Cardiac muscle cell (in vitro differentiated cells and primary cell): ENCODE measurements at regions not wholly inside any gene's neighbourhood (a gene's known extent, or its start where the extent isn't known, plus 50 kb on each side); places are given as distances from the start of the nearest gene placed in this dataset.

Experiments used
- DNase-seq, 2 donors: peaks; one replicate each; pipeline versions ENCODE4 v3.0.0 to v3.0.0-alpha.2; 2010 to 2017; ENCODE audit warnings: low read depth in 1 of 2, low spot score in 1 of 2
- H3K27ac ChIP-seq: fragments of 200-600 bp; sonication (generic); 2 replicates; pipeline ENCODE4 v1.5.1; 2016
- H3K27me3 ChIP-seq: fragments of 200-600 bp; sonication (generic); 2 replicates; pipeline ENCODE4 v1.6.0; 2016; ENCODE audit warnings: control low read depth
- H3K36me3 ChIP-seq: fragments of 200-600 bp; sonication (generic); 2 replicates; pipeline ENCODE4 v1.5.1; 2016; ENCODE audit warnings: control low read depth
- H3K4me1 ChIP-seq: fragments of 200-600 bp; sonication (generic); 2 replicates; pipeline ENCODE4 v1.8.1; 2017; ENCODE audit warnings: low read depth, mild to moderate bottlenecking, mixed run types
- H3K4me3 ChIP-seq: fragments of 200-600 bp; sonication (generic); 2 replicates; pipeline ENCODE4 v1.5.1; 2016; ENCODE audit warnings: mild to moderate bottlenecking
- H3K9me3 ChIP-seq: fragments of 200-600 bp; sonication (generic); 2 replicates; pipeline ENCODE4 v1.5.1; 2017; ENCODE audit warnings: low read depth, mild to moderate bottlenecking, control low read depth
- TF ChIP-seq, protein P1 (sequence below): IDR thresholded peaks from 2 replicates; pipeline ENCODE4 v1.5.1; 2012; ENCODE audit warnings: low read depth, mild to moderate bottlenecking, low read length

DNA sequence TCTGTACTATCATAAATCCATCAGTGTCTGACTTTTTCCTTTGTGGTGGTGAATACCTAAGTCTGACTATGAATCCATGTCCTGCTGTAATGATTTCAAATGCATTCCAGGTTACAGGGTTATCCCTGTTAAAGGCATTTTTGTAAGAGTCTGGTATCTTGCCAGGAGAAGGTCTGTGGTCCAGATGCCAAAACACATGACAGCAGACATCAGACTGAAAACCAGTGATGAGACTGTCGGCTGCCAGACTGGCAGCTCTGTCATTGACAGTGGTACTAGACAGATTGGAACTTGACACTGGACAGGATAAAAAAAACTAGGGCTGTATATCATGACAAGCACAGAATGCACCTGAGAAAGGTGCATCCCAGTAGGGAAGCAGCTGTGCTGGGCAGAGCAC lies 301.8 kb upstream of the FAT3 start:
- Histone ChIP-seq H3K27me3 (no peaks in the 10 kb centered on the region), H3K36me3 (no peaks in the 10 kb centered on the region), H3K4me3 (no peak overlapping the region), H3K9me3 (no peaks in the 10 kb centered on the region), H3K27ac (no peak overlapping the region), H3K4me1 (no peaks in the 10 kb centered on the region)
- TF ChIP-seq, protein P1, sequence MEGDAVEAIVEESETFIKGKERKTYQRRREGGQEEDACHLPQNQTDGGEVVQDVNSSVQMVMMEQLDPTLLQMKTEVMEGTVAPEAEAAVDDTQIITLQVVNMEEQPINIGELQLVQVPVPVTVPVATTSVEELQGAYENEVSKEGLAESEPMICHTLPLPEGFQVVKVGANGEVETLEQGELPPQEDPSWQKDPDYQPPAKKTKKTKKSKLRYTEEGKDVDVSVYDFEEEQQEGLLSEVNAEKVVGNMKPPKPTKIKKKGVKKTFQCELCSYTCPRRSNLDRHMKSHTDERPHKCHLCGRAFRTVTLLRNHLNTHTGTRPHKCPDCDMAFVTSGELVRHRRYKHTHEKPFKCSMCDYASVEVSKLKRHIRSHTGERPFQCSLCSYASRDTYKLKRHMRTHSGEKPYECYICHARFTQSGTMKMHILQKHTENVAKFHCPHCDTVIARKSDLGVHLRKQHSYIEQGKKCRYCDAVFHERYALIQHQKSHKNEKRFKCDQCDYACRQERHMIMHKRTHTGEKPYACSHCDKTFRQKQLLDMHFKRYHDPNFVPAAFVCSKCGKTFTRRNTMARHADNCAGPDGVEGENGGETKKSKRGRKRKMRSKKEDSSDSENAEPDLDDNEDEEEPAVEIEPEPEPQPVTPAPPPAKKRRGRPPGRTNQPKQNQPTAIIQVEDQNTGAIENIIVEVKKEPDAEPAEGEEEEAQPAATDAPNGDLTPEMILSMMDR, result no peak
- DNase-seq, result no peak

- Histone ChIP-seq H3K27ac (no peak overlapping the region), H3K4me3 (no peak overlapping the region), H3K36me3 (no peaks in the 10 kb centered on the region), H3K27me3 (no peaks in the 10 kb centered on the region), H3K4me1 (no peaks in the 10 kb centered on the region), H3K9me3 (no peaks in the 10 kb centered on the region)
- TF ChIP-seq, protein P1, result no peak
- DNase-seq, result no peak
Observed at GRCh38 chr11:91921974-91922373, 302.6 kb upstream of the FAT3 start.

DNA sequence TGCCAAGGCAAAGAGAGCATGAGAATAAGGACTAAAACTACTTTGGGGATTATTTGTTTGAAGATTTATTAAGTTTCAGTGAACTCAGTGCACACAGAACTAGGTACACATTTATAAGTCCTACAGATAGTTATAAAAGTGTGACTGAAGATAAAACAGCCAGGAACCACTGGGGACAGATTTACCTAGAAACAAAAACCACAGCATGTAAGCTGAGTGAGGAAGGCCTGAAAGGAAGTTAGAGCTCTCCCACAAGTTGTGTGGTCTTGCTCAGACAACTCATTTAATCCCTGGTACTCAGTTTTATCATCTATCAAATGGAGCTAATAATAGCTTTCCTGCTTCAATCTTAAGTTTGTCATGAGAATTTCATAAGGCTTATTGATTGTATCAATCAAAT lies 311.2 kb upstream of the FAT3 start:
- H3K27ac ChIP-seq, result no peak overlapping the region
- no peaks in the 10 kb centered on the region for H3K4me1 ChIP-seq
- no peaks in the 10 kb centered on the region for H3K9me3 ChIP-seq
- H3K36me3 ChIP-seq, result no peaks in the 10 kb centered on the region
- H3K27me3 ChIP-seq, result no peaks in the 10 kb centered on the region
- TF ChIP-seq, protein P1, result no peak
- no peak overlapping the region for H3K4me3 ChIP-seq
- no peak for DNase-seq

GRCh38 chr11:91912322-91912721 lies 312.3 kb upstream of the FAT3 start:
- TF ChIP-seq, protein P1, result no peak
- no peaks in the 10 kb centered on the region for H3K27me3 ChIP-seq
- H3K4me3 ChIP-seq, result no peak overlapping the region
- no peaks in the 10 kb centered on the region for H3K9me3 ChIP-seq
- H3K36me3 ChIP-seq, result no peaks in the 10 kb centered on the region
- no peaks in the 10 kb centered on the region for H3K4me1 ChIP-seq
- H3K27ac ChIP-seq, result no peak overlapping the region
- no peak for DNase-seq

- Histone ChIP-seq H3K9me3 (no peaks in the 10 kb centered on the region), H3K4me1 (no peaks in the 10 kb centered on the region), H3K27ac (no peak overlapping the region), H3K27me3 (no peaks in the 10 kb centered on the region), H3K4me3 (no peak overlapping the region), H3K36me3 (no peaks in the 10 kb centered on the region)
- TF ChIP-seq, protein P1, result no peak
- no peak for DNase-seq
Observed at GRCh38 chr11:91906871-91907624, 317.6 kb upstream of the FAT3 start.
